Transverse colon (tissue), 4 donors: ENCODE measurements at regions not wholly inside any gene's neighbourhood (a gene's known extent, or its start where the extent isn't known, plus 50 kb on each side); places are given as distances from the start of the nearest gene placed in this dataset.

Source experiments
- DNase-seq: peaks from one replicate; pipeline ENCODE4 v3.0.0-alpha.2; 2019
- H3K27ac ChIP-seq, 4 donors: fragments of 200-600 bp; sonication (generic); 2 replicates each; pipeline ENCODE4 v1.5.1; 2016 to 2018; ENCODE audit warnings: inconsistent platforms in 4 of 4
- H3K27me3 ChIP-seq: fragments of 200-600 bp; sonication (generic); 2 replicates; pipeline ENCODE4 v1.5.1; 2017; ENCODE audit warnings: inconsistent platforms
- H3K36me3 ChIP-seq, 4 donors: fragments of 200-600 bp; sonication (generic); 2 replicates each; pipeline ENCODE4 v1.5.1; 2017 to 2019; ENCODE audit warnings: inconsistent platforms in 4 of 4
- H3K4me1 ChIP-seq, 4 donors: fragments of 200-600 bp; sonication (generic); 2 replicates each; pipeline ENCODE4 v1.5.1; 2017 to 2020; ENCODE audit warnings: inconsistent platforms in 4 of 4
- H3K4me3 ChIP-seq, 4 donors: fragments of 200-600 bp; sonication (generic); 1 replicate in 1 of 4; 2 replicates in 3 of 4; pipeline versions ENCODE4 v1.5.1 to v1.6.1; 2017 to 2019; ENCODE audit warnings: inconsistent platforms in 4 of 4
- H3K9me3 ChIP-seq, 2 donors: fragments of 200-600 bp; sonication (generic); 2 replicates each; pipeline ENCODE4 v1.5.1; 2017 to 2019; ENCODE audit warnings: inconsistent platforms in 2 of 2
- EP300 ChIP-seq: sonication (generic); formaldehyde crosslinking; IDR thresholded peaks from one replicate; pipeline ENCODE4 v1.6.1; 2017; ENCODE audit warnings: antibody characterized with exemption, low read depth
- POLR2A ChIP-seq: fragments of 450-650 bp; IDR thresholded peaks from one replicate; pipeline ENCODE4 v1.6.1; 2016; ENCODE audit warnings: antibody characterized with exemption, mild to moderate bottlenecking, moderate library complexity
- POLR2AphosphoS5 ChIP-seq, 3 donors: sonication (generic); formaldehyde crosslinking; IDR thresholded peaks; one replicate each; pipeline ENCODE4 v1.6.1; 2016; ENCODE audit warnings: antibody characterized with exemption in 3 of 3
- WGBS, 2 donors: methylation state at CpG; one replicate each; pipeline ENCODE4 v1.1.5; 2018; ENCODE audit warnings: low coverage in 1 of 2; 5-methylcytosine and 5-hydroxymethylcytosine counted together
- in situ Hi-C, 4 donors: fragments of 200-750 bp; cut with MboI; loops; one replicate each; pipeline versions ENCODE4 v1.15.0 to v1.15.1; 2017; ENCODE audit warnings: low sequenced_read_pairs in 3 of 4, low pct_ligation_motif_present in 1 of 4, low pct_unique_long_range_greater_than_20kb in 1 of 4
- intact Hi-C: fragments of 100-400 bp; cut with DNase I; formaldehyde crosslinking; loops from one replicate; pipeline ENCODE4 v1.15.1; 2023; ENCODE audit warnings: low total_unique reads
- TF ChIP-seq, protein P1 (sequence below), 5 experiments: fragments of 200-600 bp in 3 of 5; fragments of 450-650 bp in 2 of 5; sonication (generic) in 3 of 5; IDR thresholded peaks; 1 replicate in 2 of 5; 2 replicates in 3 of 5; pipeline ENCODE4 v1.5.1; 2016 to 2017; ENCODE audit warnings: antibody characterized with exemption in 5 of 5, inconsistent platforms in 3 of 5, mild to moderate bottlenecking in 2 of 5, moderate library complexity in 1 of 5

DNA sequence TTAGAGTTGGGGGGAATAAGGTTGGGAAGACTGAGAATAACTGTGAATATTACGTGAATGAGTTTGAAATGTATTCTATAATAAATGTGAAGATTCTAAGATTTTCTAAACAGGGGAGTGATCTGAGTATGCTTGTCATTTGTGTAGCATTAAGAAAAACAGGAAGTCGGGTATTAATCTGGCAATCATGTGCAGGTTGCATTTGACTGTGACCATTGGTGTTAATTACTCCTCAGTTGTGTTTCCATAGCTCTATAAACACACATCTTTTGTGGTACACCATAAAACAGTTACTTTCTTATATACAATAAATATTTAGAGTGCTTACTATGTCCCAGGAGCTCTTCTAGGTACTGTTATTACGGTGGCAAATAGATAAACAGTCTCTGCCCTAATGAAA, 434.4 kb upstream of the PDE3A start:
- Histone ChIP-seq H3K27ac (no peak overlapping the region), H3K36me3 (no peaks in the 10 kb centered on the region), H3K4me3 (no peak overlapping the region), H3K9me3 (no peaks in the 10 kb centered on the region), H3K4me1 (no peaks in the 10 kb centered on the region), H3K27me3 (no peaks in the 10 kb centered on the region)
- 81 to 87% methylated on average over 3 of the region's 3 CpGs for WGBS, 2 donors
- DNase-seq, result no peak
- TF ChIP-seq, protein P1, sequence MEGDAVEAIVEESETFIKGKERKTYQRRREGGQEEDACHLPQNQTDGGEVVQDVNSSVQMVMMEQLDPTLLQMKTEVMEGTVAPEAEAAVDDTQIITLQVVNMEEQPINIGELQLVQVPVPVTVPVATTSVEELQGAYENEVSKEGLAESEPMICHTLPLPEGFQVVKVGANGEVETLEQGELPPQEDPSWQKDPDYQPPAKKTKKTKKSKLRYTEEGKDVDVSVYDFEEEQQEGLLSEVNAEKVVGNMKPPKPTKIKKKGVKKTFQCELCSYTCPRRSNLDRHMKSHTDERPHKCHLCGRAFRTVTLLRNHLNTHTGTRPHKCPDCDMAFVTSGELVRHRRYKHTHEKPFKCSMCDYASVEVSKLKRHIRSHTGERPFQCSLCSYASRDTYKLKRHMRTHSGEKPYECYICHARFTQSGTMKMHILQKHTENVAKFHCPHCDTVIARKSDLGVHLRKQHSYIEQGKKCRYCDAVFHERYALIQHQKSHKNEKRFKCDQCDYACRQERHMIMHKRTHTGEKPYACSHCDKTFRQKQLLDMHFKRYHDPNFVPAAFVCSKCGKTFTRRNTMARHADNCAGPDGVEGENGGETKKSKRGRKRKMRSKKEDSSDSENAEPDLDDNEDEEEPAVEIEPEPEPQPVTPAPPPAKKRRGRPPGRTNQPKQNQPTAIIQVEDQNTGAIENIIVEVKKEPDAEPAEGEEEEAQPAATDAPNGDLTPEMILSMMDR (IDR thresholded peaks at IDR 0.05), result no peak
- no peak for TF ChIP-seq EP300
- TF ChIP-seq POLR2AphosphoS5 (IDR thresholded peaks at IDR 0.05), result no peak
- TF ChIP-seq POLR2A, result no peak
- intact Hi-C loops (no loop called here), in situ Hi-C loops (no loop called here)

DNA sequence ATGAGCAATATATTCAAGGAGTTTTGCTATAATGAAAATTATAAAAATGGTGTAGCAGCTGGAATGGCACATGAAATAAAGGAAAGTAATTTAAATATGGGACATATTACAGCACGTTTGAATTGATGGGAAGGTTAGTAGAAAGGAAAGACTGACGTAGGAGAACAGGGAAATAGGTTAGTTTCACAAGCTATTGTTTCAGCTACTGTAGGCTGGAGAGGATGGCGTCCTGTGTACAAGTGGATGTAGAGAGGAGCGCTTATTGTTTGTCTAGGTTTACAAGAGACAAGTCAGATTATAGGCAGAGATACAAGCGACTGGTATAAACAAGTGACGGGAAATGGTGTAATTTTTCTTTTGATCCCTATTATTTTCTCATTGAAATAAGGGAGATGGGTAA, 431.2 kb upstream of the PDE3A start:
- Histone ChIP-seq H3K36me3 (no peaks in the 10 kb centered on the region), H3K27me3 (no peaks in the 10 kb centered on the region), H3K4me1 (no peaks in the 10 kb centered on the region), H3K27ac (no peak overlapping the region), H3K9me3 (no peaks in the 10 kb centered on the region), H3K4me3 (no peak overlapping the region)
- in situ Hi-C loops, result no loop called here
- DNase-seq, result no peak
- intact Hi-C loops, result no loop called here
- WGBS, 2 donors, result 85 to 91% methylated on average over 5 to 6 of the region's 6 CpGs
- TF ChIP-seq, protein P1 (IDR thresholded peaks at IDR 0.05), result no peak
- no peak for TF ChIP-seq POLR2A

DNA sequence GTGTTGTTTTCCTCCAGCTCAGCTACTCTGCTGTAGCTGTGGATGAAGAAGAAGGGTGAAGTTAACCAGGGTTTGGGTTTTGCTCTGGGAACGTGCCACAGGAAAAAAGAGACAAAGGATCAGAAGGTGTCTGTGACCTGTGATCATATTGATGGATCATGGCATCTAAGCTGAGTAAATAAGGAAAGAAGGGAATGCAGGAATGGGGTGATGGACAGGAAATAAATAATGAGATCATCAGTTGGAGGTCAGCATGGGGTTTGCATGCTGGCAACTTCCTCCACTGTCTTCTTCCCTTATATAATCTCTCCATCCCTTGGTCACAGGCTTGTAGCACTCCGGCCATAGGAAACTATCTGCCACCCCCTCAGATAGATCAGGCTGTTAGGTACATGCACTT, 430.3 kb upstream of the PDE3A start:
- no peak overlapping the region for H3K27ac ChIP-seq
- no peaks in the 10 kb centered on the region for H3K36me3 ChIP-seq
- TF ChIP-seq POLR2AphosphoS5 (IDR thresholded peaks at IDR 0.05), result no peak
- TF ChIP-seq POLR2A, result no peak
- TF ChIP-seq, protein P1 (IDR thresholded peaks at IDR 0.05), result no peak
- TF ChIP-seq EP300, result no peak
- H3K27me3 ChIP-seq, result no peaks in the 10 kb centered on the region
- H3K4me3 ChIP-seq, result no peak overlapping the region
- no peaks in the 10 kb centered on the region for H3K4me1 ChIP-seq
- 79 to 83% methylated on average over 2 of the region's 2 CpGs for WGBS, 2 donors
- no peak for DNase-seq
- in situ Hi-C loops (no loop called here), intact Hi-C loops (no loop called here)
- H3K9me3 ChIP-seq, result no peaks in the 10 kb centered on the region

DNA sequence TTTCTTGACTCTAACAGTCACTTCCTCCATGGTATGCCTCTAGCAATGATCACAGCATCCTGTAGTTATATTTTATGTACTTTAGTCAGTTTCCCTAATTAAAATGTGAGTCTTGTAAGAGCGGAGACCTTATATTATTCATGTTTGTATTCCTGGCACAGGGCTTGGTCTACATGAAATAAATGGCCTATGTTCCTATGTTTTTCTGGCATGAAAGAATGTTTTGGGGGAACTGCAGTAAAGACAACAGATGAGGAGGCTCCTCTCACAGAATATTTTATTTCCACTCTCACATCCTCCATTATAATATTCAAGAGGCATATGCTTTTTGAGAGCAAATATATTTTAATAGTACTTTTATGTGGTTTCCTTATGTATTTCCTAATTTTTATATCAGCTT, 429.8 kb upstream of the PDE3A start:
- H3K27me3 ChIP-seq, result no peaks in the 10 kb centered on the region
- no peak for DNase-seq
- in situ Hi-C loops, result no loop called here
- no peaks in the 10 kb centered on the region for H3K4me1 ChIP-seq
- H3K4me3 ChIP-seq, result no peak overlapping the region
- no peak overlapping the region for H3K27ac ChIP-seq
- intact Hi-C loops, result no loop called here
- 88 to 89% methylated on average over 1 of the region's 1 CpG for WGBS, 2 donors
- no peaks in the 10 kb centered on the region for H3K36me3 ChIP-seq
- no peaks in the 10 kb centered on the region for H3K9me3 ChIP-seq
- TF ChIP-seq, protein P1 (IDR thresholded peaks at IDR 0.05), result no peak
